ENCODE measurements at regions not wholly inside any gene's neighbourhood (a gene's known extent, or its start where the extent isn't known, plus 50 kb on each side); places are given as distances from the start of the nearest gene placed in this dataset.

DNA sequence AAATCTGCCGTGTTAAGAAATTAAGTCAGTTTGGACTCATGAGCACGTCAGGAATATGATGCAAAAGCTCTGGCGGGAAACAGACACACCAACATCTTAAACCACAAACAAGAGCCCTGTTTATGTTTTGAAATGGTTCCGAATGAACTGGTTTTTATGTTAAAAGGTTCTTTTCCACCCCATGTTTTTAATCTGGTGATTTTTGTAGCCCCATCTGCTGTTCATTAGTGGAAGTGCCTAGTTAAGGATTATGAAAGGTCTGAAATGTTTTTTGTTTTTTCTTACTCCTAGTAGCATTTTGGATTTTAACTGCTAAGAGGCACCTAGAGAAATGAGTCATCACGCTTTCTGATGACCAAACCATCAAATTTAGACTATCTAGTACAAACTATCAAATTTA lies 404.1 kb upstream of the MKI67 start:
- ChIA-PET POLR2A (no interaction called here), CTCF (no interaction called here)
- peaks cover 48% of the 10 kb centered on the region for H3K9me3 ChIP-seq (ENCODE audit: control insufficient read depth, insufficient read depth, low read length)

DNA sequence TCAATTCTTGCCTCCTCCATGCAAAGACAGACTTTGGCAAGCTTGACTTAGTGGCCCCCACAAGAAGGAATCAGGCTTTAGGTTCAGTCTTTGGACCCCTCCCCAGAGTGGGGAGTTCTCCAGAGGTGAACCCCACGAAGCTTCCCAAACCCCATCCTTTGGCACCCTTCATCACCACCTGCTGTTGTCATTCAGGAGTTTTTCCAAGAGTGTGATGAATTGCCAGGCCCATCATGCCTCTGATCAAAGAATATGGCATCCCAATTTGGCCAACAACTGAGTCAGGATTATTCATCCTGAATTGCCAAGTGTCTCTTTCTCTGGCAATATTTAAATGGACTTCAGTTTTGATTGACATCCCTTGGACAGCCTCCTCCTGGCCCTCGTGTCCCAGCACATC lies 404.7 kb upstream of the MKI67 start:
- POLR2A ChIA-PET, result no interaction called here
- Histone ChIP-seq H3K9me3 (ENCODE audit: control insufficient read depth, insufficient read depth, low read length) (peaks cover 46% of the 10 kb centered on the region), H3K27ac (ENCODE audit: low read depth, low read length) (no peak overlapping the region), H3K4me3 (ENCODE audit: low read depth, low read length) (no peak overlapping the region), H3K27me3 (ENCODE audit: control insufficient read depth, insufficient read depth, low read length) (no peaks in the 10 kb centered on the region)
- DNase-seq (ENCODE audit: low read depth, low spot score), result no peak
- CTCF ChIA-PET, result no interaction called here
- TF ChIP-seq, protein P1, sequence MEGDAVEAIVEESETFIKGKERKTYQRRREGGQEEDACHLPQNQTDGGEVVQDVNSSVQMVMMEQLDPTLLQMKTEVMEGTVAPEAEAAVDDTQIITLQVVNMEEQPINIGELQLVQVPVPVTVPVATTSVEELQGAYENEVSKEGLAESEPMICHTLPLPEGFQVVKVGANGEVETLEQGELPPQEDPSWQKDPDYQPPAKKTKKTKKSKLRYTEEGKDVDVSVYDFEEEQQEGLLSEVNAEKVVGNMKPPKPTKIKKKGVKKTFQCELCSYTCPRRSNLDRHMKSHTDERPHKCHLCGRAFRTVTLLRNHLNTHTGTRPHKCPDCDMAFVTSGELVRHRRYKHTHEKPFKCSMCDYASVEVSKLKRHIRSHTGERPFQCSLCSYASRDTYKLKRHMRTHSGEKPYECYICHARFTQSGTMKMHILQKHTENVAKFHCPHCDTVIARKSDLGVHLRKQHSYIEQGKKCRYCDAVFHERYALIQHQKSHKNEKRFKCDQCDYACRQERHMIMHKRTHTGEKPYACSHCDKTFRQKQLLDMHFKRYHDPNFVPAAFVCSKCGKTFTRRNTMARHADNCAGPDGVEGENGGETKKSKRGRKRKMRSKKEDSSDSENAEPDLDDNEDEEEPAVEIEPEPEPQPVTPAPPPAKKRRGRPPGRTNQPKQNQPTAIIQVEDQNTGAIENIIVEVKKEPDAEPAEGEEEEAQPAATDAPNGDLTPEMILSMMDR (IDR thresholded peaks at IDR 0.05; ENCODE audit: low read depth, low read length), result no peak

More for the DNA sequence above, 404.1 kb upstream of the MKI67 start:
- TF ChIP-seq, protein P1 (IDR thresholded peaks at IDR 0.05; ENCODE audit: low read depth, low read length), result no peak
- no peak overlapping the region for H3K4me3 ChIP-seq (ENCODE audit: low read depth, low read length)
- no peaks in the 10 kb centered on the region for H3K27me3 ChIP-seq (ENCODE audit: control insufficient read depth, insufficient read depth, low read length)
- no peak overlapping the region for H3K27ac ChIP-seq (ENCODE audit: low read depth, low read length)
- DNase-seq (ENCODE audit: low read depth, low spot score), result no peak

DNA sequence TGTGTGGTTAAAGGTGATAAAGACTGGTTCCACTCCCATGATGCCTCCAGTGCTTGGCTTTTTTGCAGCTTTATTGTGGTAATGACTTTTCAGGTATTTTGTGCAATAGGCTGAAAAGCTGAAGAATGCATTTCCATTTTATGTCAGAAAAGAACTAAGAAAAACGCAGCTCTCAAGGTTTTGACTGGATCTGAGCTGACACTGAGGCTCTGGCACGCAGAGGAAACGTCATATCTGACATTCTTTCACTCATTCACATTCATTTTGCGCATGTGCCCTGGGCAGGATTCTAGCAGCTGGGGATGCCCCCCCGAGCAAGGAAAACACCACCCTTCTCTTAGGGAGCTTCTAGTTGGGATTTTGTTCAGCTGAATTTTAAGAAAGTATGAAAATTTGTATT lies 408.5 kb upstream of the MKI67 start:
- ChIA-PET POLR2A (no interaction called here), CTCF (no interaction called here)
- H3K9me3 ChIP-seq (ENCODE audit: control insufficient read depth, insufficient read depth, low read length), result peaks cover 28% of the 10 kb centered on the region
- H3K27ac ChIP-seq (ENCODE audit: low read depth, low read length), result no peak overlapping the region
- DNase-seq (ENCODE audit: low read depth, low spot score), result no peak
- no peaks in the 10 kb centered on the region for H3K27me3 ChIP-seq (ENCODE audit: control insufficient read depth, insufficient read depth, low read length)
- H3K4me3 ChIP-seq (ENCODE audit: low read depth, low read length), result no peak overlapping the region
- TF ChIP-seq, protein P1 (IDR thresholded peaks at IDR 0.05; ENCODE audit: low read depth, low read length), result no peak

DNA sequence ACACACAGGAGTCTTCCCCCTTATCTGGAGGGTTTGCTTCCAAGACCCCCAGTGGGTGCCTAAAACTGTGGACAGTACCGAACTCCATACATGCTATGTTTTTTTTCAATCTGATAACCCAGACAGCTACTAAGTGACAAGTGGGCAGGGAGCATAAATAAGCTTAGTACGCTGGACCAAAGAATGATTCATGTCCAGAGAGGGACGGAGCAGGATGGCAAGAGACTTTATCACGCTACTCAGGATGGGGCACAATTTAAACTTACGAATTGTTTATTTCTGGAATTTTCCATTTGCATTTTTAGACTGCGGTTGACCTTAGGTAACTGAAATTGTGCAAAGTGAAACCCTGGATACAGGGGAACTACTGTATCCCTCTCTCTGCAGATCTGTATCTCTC lies 410.0 kb upstream of the MKI67 start:
- Histone ChIP-seq H3K4me3 (ENCODE audit: low read depth, low read length) (no peak overlapping the region), H3K27ac (ENCODE audit: low read depth, low read length) (no peak overlapping the region), H3K27me3 (ENCODE audit: control insufficient read depth, insufficient read depth, low read length) (no peaks in the 10 kb centered on the region), H3K9me3 (ENCODE audit: control insufficient read depth, insufficient read depth, low read length) (peaks cover 36% of the 10 kb centered on the region)
- ChIA-PET CTCF (no interaction called here), POLR2A (no interaction called here)
- TF ChIP-seq, protein P1 (IDR thresholded peaks at IDR 0.05; ENCODE audit: low read depth, low read length), result no peak
- DNase-seq (ENCODE audit: low read depth, low spot score), result no peak

DNA sequence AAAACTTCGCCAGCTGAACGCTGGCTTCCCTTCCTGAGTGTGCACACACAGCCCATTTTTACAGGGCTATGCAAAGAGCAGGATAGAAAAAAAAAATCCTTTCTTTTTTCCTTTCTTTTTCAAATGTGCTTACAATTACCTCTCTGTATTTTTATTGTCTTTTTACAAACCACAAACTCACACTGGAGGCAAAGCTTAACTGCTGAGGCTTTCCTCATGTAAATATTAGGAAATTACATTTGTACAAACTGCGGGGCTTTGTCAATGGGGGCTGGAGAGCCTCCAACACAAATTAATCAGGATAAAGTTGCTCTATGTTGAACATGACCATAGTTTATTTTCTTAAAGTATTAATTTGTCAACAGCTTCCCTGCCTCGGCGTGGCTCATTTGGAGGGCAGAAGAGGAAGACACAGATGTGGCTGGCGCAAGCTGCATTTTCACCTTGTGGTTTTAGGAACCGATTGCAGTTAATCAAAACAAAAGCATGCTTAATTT lies 411.7 kb upstream of the MKI67 start:
- no peak overlapping the region for H3K4me3 ChIP-seq (ENCODE audit: low read depth, low read length)
- ChIA-PET CTCF (interaction anchor here (0.5 kb wide), 1 partner anchor 158 kb away, joined by 3 read pairs; no protein-coding TSS in a partner anchor), POLR2A (no interaction called here)
- peaks cover 33% of the 10 kb centered on the region for H3K9me3 ChIP-seq (ENCODE audit: control insufficient read depth, insufficient read depth, low read length)
- TF ChIP-seq, protein P1 (IDR thresholded peaks at IDR 0.05; ENCODE audit: low read depth, low read length), result no peak
- no peaks in the 10 kb centered on the region for H3K27me3 ChIP-seq (ENCODE audit: control insufficient read depth, insufficient read depth, low read length)
- no peak for DNase-seq (ENCODE audit: low read depth, low spot score)
- H3K27ac ChIP-seq (ENCODE audit: low read depth, low read length), result no peak overlapping the region
